Fibroblast of lung (primary cell): ENCODE measurements at regions not wholly inside any gene's neighbourhood (a gene's known extent, or its start where the extent isn't known, plus 50 kb on each side); places are given as distances from the start of the nearest gene placed in this dataset.

Experiments
- DNase-seq, 2 donors: peaks; one replicate each; pipeline versions ENCODE4 v3.0.0 to v3.0.0-alpha.2; 2010; ENCODE audit warnings: low read depth in 2 of 2
- H2AFZ ChIP-seq: 2 replicates; pipeline ENCODE4 v1.5.1; 2012; ENCODE audit warnings: low read length, control low read depth, inconsistent platforms
- H3K27ac ChIP-seq: 2 replicates; pipeline ENCODE4 v1.5.1; 2011; ENCODE audit warnings: low read length, control low read depth; ENCODE audit not compliant: insufficient read depth
- H3K27me3 ChIP-seq: 2 replicates; pipeline ENCODE4 v1.5.1; 2011; ENCODE audit warnings: mild to moderate bottlenecking, low read length; ENCODE audit not compliant: control insufficient read depth, insufficient read depth
- H3K36me3 ChIP-seq: 2 replicates; pipeline ENCODE4 v1.5.1; 2011; ENCODE audit warnings: low read length; ENCODE audit not compliant: control insufficient read depth, insufficient read depth
- H3K4me1 ChIP-seq: 2 replicates; pipeline ENCODE4 v1.5.1; 2011; ENCODE audit warnings: low read length; ENCODE audit not compliant: control insufficient read depth, insufficient read depth; ENCODE audit errors: extremely low read depth
- H3K4me2 ChIP-seq: 2 replicates; pipeline ENCODE4 v1.5.1; 2011; ENCODE audit warnings: low read length, control low read depth; ENCODE audit not compliant: insufficient read depth; ENCODE audit errors: extremely low read depth
- H3K4me3 ChIP-seq, 4 experiments: fragments of 200-600 bp in 1 of 4; sonication (generic) in 1 of 4; replicated peaks in 1 of 4; 2 replicates each; pipeline ENCODE4 v1.5.1; 2011 to 2016; ENCODE audit warnings: low read length in 4 of 4, low read depth in 3 of 4, mild to moderate bottlenecking in 3 of 4, control low read depth in 2 of 4, inconsistent platforms in 1 of 4, mixed read lengths in 1 of 4; ENCODE audit not compliant: insufficient read depth in 1 of 4; ENCODE audit errors: control extremely low read depth in 1 of 4
- H3K79me2 ChIP-seq: 2 replicates; pipeline ENCODE4 v1.5.1; 2012; ENCODE audit warnings: mild to moderate bottlenecking, low read length, inconsistent platforms; ENCODE audit not compliant: control insufficient read depth, insufficient read depth
- H3K9ac ChIP-seq: 2 replicates; pipeline ENCODE4 v1.5.1; 2011; ENCODE audit warnings: mild to moderate bottlenecking, low read length, control low read depth; ENCODE audit not compliant: insufficient read depth
- H3K9me3 ChIP-seq: 2 replicates; pipeline ENCODE4 v1.5.1; 2012; ENCODE audit warnings: low read depth, low read length; ENCODE audit not compliant: control insufficient read depth, insufficient read depth
- H4K20me1 ChIP-seq: 2 replicates; pipeline ENCODE4 v1.5.1; 2011; ENCODE audit warnings: low read length; ENCODE audit not compliant: control insufficient read depth, insufficient read depth; ENCODE audit errors: extremely low read depth
- CTCF ChIP-seq, 2 donors: IDR thresholded peaks in 1 of 2; conservative IDR thresholded peaks in 1 of 2; 1 replicate in 1 of 2; 2 replicates in 1 of 2; pipeline ENCODE4 v1.5.1; 2011 to 2012; ENCODE audit warnings: low read length in 2 of 2, control low read depth in 1 of 2, inconsistent platforms in 1 of 2, low read depth in 1 of 2, mild to moderate bottlenecking in 1 of 2
- EZH2 ChIP-seq: IDR thresholded peaks from 2 replicates; pipeline ENCODE4 v1.5.1; 2012; ENCODE audit warnings: low read length, control low read depth, mild to moderate bottlenecking; ENCODE audit errors: missing control alignments

GRCh38 chr19:32178956-32179355, 166.5 kb upstream of the ZNF507 start:
- H3K9ac ChIP-seq, result no peak overlapping the region
- H3K4me2 ChIP-seq, result no peak overlapping the region
- H3K4me3 ChIP-seq, result no peak overlapping the region
- no peak for DNase-seq
- H3K36me3 ChIP-seq, result no peaks in the 10 kb centered on the region
- no peaks in the 10 kb centered on the region for H3K9me3 ChIP-seq
- H3K79me2 ChIP-seq, result no peaks in the 10 kb centered on the region
- no peak overlapping the region for H2AFZ ChIP-seq
- no peaks in the 10 kb centered on the region for H3K4me1 ChIP-seq
- H3K27ac ChIP-seq, result no peak overlapping the region
- H3K27me3 ChIP-seq, result no peaks in the 10 kb centered on the region
- no peaks in the 10 kb centered on the region for H4K20me1 ChIP-seq
- TF ChIP-seq EZH2 (no peak), CTCF (conservative IDR thresholded peaks at IDR 0.05 in 1 of 2, IDR thresholded peaks at IDR 0.05 in 1 of 2; ENCODE audit: low read depth in 1 of 2, low read length in 2 of 2) (no peak)

GRCh38 chr19:32181216-32181920, 164.0 kb upstream of the ZNF507 start:
- Histone ChIP-seq H2AFZ (no peak overlapping the region), H3K4me1 (no peaks in the 10 kb centered on the region), H3K79me2 (no peaks in the 10 kb centered on the region), H3K4me2 (no peak overlapping the region), H3K4me3 (no peak overlapping the region), H3K27me3 (no peaks in the 10 kb centered on the region), H4K20me1 (no peaks in the 10 kb centered on the region), H3K9me3 (no peaks in the 10 kb centered on the region), H3K27ac (no peak overlapping the region), H3K9ac (no peak overlapping the region), H3K36me3 (no peaks in the 10 kb centered on the region)
- TF ChIP-seq CTCF (conservative IDR thresholded peaks at IDR 0.05 in 1 of 2, IDR thresholded peaks at IDR 0.05 in 1 of 2; ENCODE audit: low read depth in 1 of 2, low read length in 2 of 2) (no peak), EZH2 (no peak)
- DNase-seq, result no peak

GRCh38 chr19:32186542-32187330, 158.7 kb upstream of the ZNF507 start:
- Histone ChIP-seq H3K36me3 (no peaks in the 10 kb centered on the region), H3K4me3 (no peak overlapping the region), H3K9me3 (no peaks in the 10 kb centered on the region), H3K27ac (no peak overlapping the region), H3K4me2 (no peak overlapping the region), H3K27me3 (no peaks in the 10 kb centered on the region), H4K20me1 (no peaks in the 10 kb centered on the region), H2AFZ (no peak overlapping the region), H3K4me1 (no peaks in the 10 kb centered on the region), H3K79me2 (no peaks in the 10 kb centered on the region), H3K9ac (no peak overlapping the region)
- TF ChIP-seq EZH2 (no peak), CTCF (conservative IDR thresholded peaks at IDR 0.05 in 1 of 2, IDR thresholded peaks at IDR 0.05 in 1 of 2; ENCODE audit: low read depth in 1 of 2, low read length in 2 of 2) (no peak)
- no peak for DNase-seq
